ENCODE measurements at regions not wholly inside any gene's neighbourhood (a gene's known extent, or its start where the extent isn't known, plus 50 kb on each side); places are given as distances from the start of the nearest gene placed in this dataset.

GRCh38 chr14:41380017-41380416 is 226.7 kb upstream of the LRFN5 start:
- H4K91ac ChIP-seq (ENCODE audit: low read depth, low read length): no peak overlapping the region
- H3K79me1 ChIP-seq (ENCODE audit: low read length): no peaks in the 10 kb centered on the region
- H4K8ac ChIP-seq (ENCODE audit: low read depth, low read length): no peak overlapping the region
- no peak overlapping the region for H2BK5ac ChIP-seq (ENCODE audit: low read depth, low read length, poor library complexity)
- no peak overlapping the region for H3K14ac ChIP-seq (ENCODE audit: low read length)
- H3K4me2 ChIP-seq (ENCODE audit: low read length): no peak overlapping the region
- no peak overlapping the region for H3K9ac ChIP-seq (ENCODE audit: low read length)
- H2AK5ac ChIP-seq (ENCODE audit: low read length): no peak overlapping the region
- DNase-seq: no peak
- no peak overlapping the region for H3K4me3 ChIP-seq (ENCODE audit: low read depth, low read length)
- H2BK120ac ChIP-seq (ENCODE audit: insufficient read depth, low read length, poor library complexity): no peak overlapping the region
- H3K27ac ChIP-seq (ENCODE audit: low read depth, low read length): no peak overlapping the region
- no peaks in the 10 kb centered on the region for H3K36me3 ChIP-seq (ENCODE audit: control insufficient read depth in 1 of 2, insufficient read depth in 2 of 2, low read length in 2 of 2)
- H3K79me2 ChIP-seq (ENCODE audit: control insufficient read depth, insufficient read depth, low read length, poor library complexity): no peaks in the 10 kb centered on the region
- H2BK12ac ChIP-seq (ENCODE audit: low read length): no peak overlapping the region
- no peak overlapping the region for H3K4ac ChIP-seq (ENCODE audit: low read depth, low read length)
- H2AFZ ChIP-seq (ENCODE audit: insufficient read depth, low read length, poor library complexity): no peak overlapping the region
- no peak overlapping the region for H4K12ac ChIP-seq (ENCODE audit: low read depth, low read length)
- no peaks in the 10 kb centered on the region for H3K4me1 ChIP-seq (ENCODE audit: control insufficient read depth in 1 of 2, insufficient read depth in 2 of 2, low read length in 2 of 2)
- no peaks in the 10 kb centered on the region for H3K9me3 ChIP-seq (ENCODE audit: insufficient read depth, low read depth, low read length)
- no peak overlapping the region for H3K18ac ChIP-seq (ENCODE audit: low read length)
- H3K23ac ChIP-seq (ENCODE audit: low read length): no peak overlapping the region
- no peaks in the 10 kb centered on the region for H3K27me3 ChIP-seq (ENCODE audit: insufficient read depth, low read length)

- no peak overlapping the region for H4K12ac ChIP-seq (ENCODE audit: low read depth, low read length)
Measured at GRCh38 chr14:41378526-41378925, 228.2 kb upstream of the LRFN5 start.

GRCh38 chr14:41377932-41378331 is 228.7 kb upstream of the LRFN5 start:
- Histone ChIP-seq H3K27me3 (ENCODE audit: insufficient read depth, low read length) (no peaks in the 10 kb centered on the region), H2BK12ac (ENCODE audit: low read length) (no peak overlapping the region), H4K91ac (ENCODE audit: low read depth, low read length) (no peak overlapping the region), H3K4ac (ENCODE audit: low read depth, low read length) (no peak overlapping the region), H2AK5ac (ENCODE audit: low read length) (no peak overlapping the region), H3K79me1 (ENCODE audit: low read length) (no peaks in the 10 kb centered on the region), H2AFZ (ENCODE audit: insufficient read depth, low read length, poor library complexity) (no peak overlapping the region), H3K27ac (ENCODE audit: low read depth, low read length) (no peak overlapping the region), H2BK120ac (ENCODE audit: insufficient read depth, low read length, poor library complexity) (no peak overlapping the region), H3K79me2 (ENCODE audit: control insufficient read depth, insufficient read depth, low read length, poor library complexity) (no peaks in the 10 kb centered on the region), H4K8ac (ENCODE audit: low read depth, low read length) (no peak overlapping the region), H3K14ac (ENCODE audit: low read length) (no peak overlapping the region), H3K9me3 (ENCODE audit: insufficient read depth, low read depth, low read length) (no peaks in the 10 kb centered on the region), H3K9ac (ENCODE audit: low read length) (no peak overlapping the region), H3K4me3 (ENCODE audit: low read depth, low read length) (no peak overlapping the region), H3K4me2 (ENCODE audit: low read length) (no peak overlapping the region), H3K18ac (ENCODE audit: low read length) (no peak overlapping the region), H3K4me1 (ENCODE audit: control insufficient read depth in 1 of 2, insufficient read depth in 2 of 2, low read length in 2 of 2) (no peaks in the 10 kb centered on the region), H3K36me3 (ENCODE audit: control insufficient read depth in 1 of 2, insufficient read depth in 2 of 2, low read length in 2 of 2) (no peaks in the 10 kb centered on the region), H3K23ac (ENCODE audit: low read length) (no peak overlapping the region), H4K12ac (ENCODE audit: low read depth, low read length) (no peak overlapping the region), H2BK5ac (ENCODE audit: low read depth, low read length, poor library complexity) (no peak overlapping the region)
- no CpG with 5 or more reads among the region's 2 CpGs for WGBS (ENCODE audit: extremely low coverage, insufficient coverage, insufficient read length)
- DNase-seq: no peak

More at GRCh38 chr14:41378526-41378925, 228.2 kb upstream of the LRFN5 start:
- no peak overlapping the region for H2BK12ac ChIP-seq (ENCODE audit: low read length)
- H2BK5ac ChIP-seq (ENCODE audit: low read depth, low read length, poor library complexity): no peak overlapping the region
- no peaks in the 10 kb centered on the region for H3K79me2 ChIP-seq (ENCODE audit: control insufficient read depth, insufficient read depth, low read length, poor library complexity)
- H3K27me3 ChIP-seq (ENCODE audit: insufficient read depth, low read length): no peaks in the 10 kb centered on the region
- no peak overlapping the region for H2AFZ ChIP-seq (ENCODE audit: insufficient read depth, low read length, poor library complexity)
- H3K79me1 ChIP-seq (ENCODE audit: low read length): no peaks in the 10 kb centered on the region
- H3K4me2 ChIP-seq (ENCODE audit: low read length): no peak overlapping the region
- DNase-seq: no peak
- no peak overlapping the region for H3K4me3 ChIP-seq (ENCODE audit: low read depth, low read length)
- H3K36me3 ChIP-seq (ENCODE audit: control insufficient read depth in 1 of 2, insufficient read depth in 2 of 2, low read length in 2 of 2): no peaks in the 10 kb centered on the region
- no peaks in the 10 kb centered on the region for H3K4me1 ChIP-seq (ENCODE audit: control insufficient read depth in 1 of 2, insufficient read depth in 2 of 2, low read length in 2 of 2)
- H4K91ac ChIP-seq (ENCODE audit: low read depth, low read length): no peak overlapping the region
- H3K27ac ChIP-seq (ENCODE audit: low read depth, low read length): no peak overlapping the region
- H3K18ac ChIP-seq (ENCODE audit: low read length): no peak overlapping the region
- H3K9me3 ChIP-seq (ENCODE audit: insufficient read depth, low read depth, low read length): no peaks in the 10 kb centered on the region
- H3K4ac ChIP-seq (ENCODE audit: low read depth, low read length): no peak overlapping the region
- H2BK120ac ChIP-seq (ENCODE audit: insufficient read depth, low read length, poor library complexity): no peak overlapping the region
- no CpG with 5 or more reads among the region's 2 CpGs for WGBS (ENCODE audit: extremely low coverage, insufficient coverage, insufficient read length)
- H3K14ac ChIP-seq (ENCODE audit: low read length): no peak overlapping the region
- H4K8ac ChIP-seq (ENCODE audit: low read depth, low read length): no peak overlapping the region
- H3K9ac ChIP-seq (ENCODE audit: low read length): no peak overlapping the region
- H3K23ac ChIP-seq (ENCODE audit: low read length): no peak overlapping the region
- no peak overlapping the region for H2AK5ac ChIP-seq (ENCODE audit: low read length)

- H3K4me1 ChIP-seq (ENCODE audit: control insufficient read depth in 1 of 2, insufficient read depth in 2 of 2, low read length in 2 of 2): no peaks in the 10 kb centered on the region
- no peak overlapping the region for H3K14ac ChIP-seq (ENCODE audit: low read length)
- DNase-seq: no peak
- H3K79me2 ChIP-seq (ENCODE audit: control insufficient read depth, insufficient read depth, low read length, poor library complexity): no peaks in the 10 kb centered on the region
- no peaks in the 10 kb centered on the region for H3K36me3 ChIP-seq (ENCODE audit: control insufficient read depth in 1 of 2, insufficient read depth in 2 of 2, low read length in 2 of 2)
- 100% methylated on average over 1 of the region's 4 CpGs for WGBS (ENCODE audit: extremely low coverage, insufficient coverage, insufficient read length)
- H4K8ac ChIP-seq (ENCODE audit: low read depth, low read length): no peak overlapping the region
- no peak overlapping the region for H4K12ac ChIP-seq (ENCODE audit: low read depth, low read length)
- no peak overlapping the region for H3K27ac ChIP-seq (ENCODE audit: low read depth, low read length)
- no peak overlapping the region for H2BK120ac ChIP-seq (ENCODE audit: insufficient read depth, low read length, poor library complexity)
- no peaks in the 10 kb centered on the region for H3K79me1 ChIP-seq (ENCODE audit: low read length)
- no peak overlapping the region for H3K9ac ChIP-seq (ENCODE audit: low read length)
- H3K23ac ChIP-seq (ENCODE audit: low read length): no peak overlapping the region
- no peak overlapping the region for H3K18ac ChIP-seq (ENCODE audit: low read length)
- H3K4me2 ChIP-seq (ENCODE audit: low read length): no peak overlapping the region
- H3K4ac ChIP-seq (ENCODE audit: low read depth, low read length): no peak overlapping the region
- no peak overlapping the region for H2BK12ac ChIP-seq (ENCODE audit: low read length)
- no peak overlapping the region for H2AFZ ChIP-seq (ENCODE audit: insufficient read depth, low read length, poor library complexity)
- H2AK5ac ChIP-seq (ENCODE audit: low read length): no peak overlapping the region
- H2BK5ac ChIP-seq (ENCODE audit: low read depth, low read length, poor library complexity): no peak overlapping the region
- H3K27me3 ChIP-seq (ENCODE audit: insufficient read depth, low read length): no peaks in the 10 kb centered on the region
- H4K91ac ChIP-seq (ENCODE audit: low read depth, low read length): no peak overlapping the region
- H3K9me3 ChIP-seq (ENCODE audit: insufficient read depth, low read depth, low read length): no peaks in the 10 kb centered on the region
- H3K4me3 ChIP-seq (ENCODE audit: low read depth, low read length): no peak overlapping the region
Measured at GRCh38 chr14:41374092-41374491, 232.6 kb upstream of the LRFN5 start.

Data from trophoblast cell (in vitro differentiated cells and primary cell).